Spleen (tissue), 11 donors: ENCODE measurements at regions not wholly inside any gene's neighbourhood (a gene's known extent, or its start where the extent isn't known, plus 50 kb on each side); places are given as distances from the start of the nearest gene placed in this dataset.

ENCODE experiments used
- DNase-seq: peaks from one replicate; pipeline ENCODE4 v3.0.0-alpha.2; 2020
- H3K27ac ChIP-seq, 8 donors: fragments of 200-600 bp; sonication (generic) in 7 of 8; 1 replicate in 4 of 8; 2 replicates in 4 of 8; pipeline versions ENCODE4 v1.5.0 to v1.8.0; 2016 to 2021; ENCODE audit warnings: inconsistent platforms in 4 of 8, mild to moderate bottlenecking in 4 of 8, moderate library complexity in 1 of 8
- H3K27me3 ChIP-seq, 7 donors: fragments of 200-600 bp; sonication (generic) in 6 of 7; replicated peaks in 1 of 7; 1 replicate in 4 of 7; 2 replicates in 3 of 7; pipeline versions ENCODE4 v1.5.0 to v1.8.0; 2016 to 2021; ENCODE audit warnings: inconsistent platforms in 3 of 7, mild to moderate bottlenecking in 1 of 7
- H3K36me3 ChIP-seq, 6 donors: fragments of 200-600 bp; sonication (generic) in 5 of 6; 1 replicate in 4 of 6; 2 replicates in 2 of 6; pipeline versions ENCODE4 v1.5.0 to v1.8.0; 2016 to 2021; ENCODE audit warnings: inconsistent platforms in 2 of 6
- H3K4me1 ChIP-seq, 6 donors: fragments of 200-600 bp; sonication (generic) in 5 of 6; 1 replicate in 3 of 6; 2 replicates in 3 of 6; pipeline versions ENCODE4 v1.5.0 to v1.8.0; 2016 to 2021; ENCODE audit warnings: inconsistent platforms in 3 of 6
- H3K4me3 ChIP-seq, 8 donors: fragments of 200-600 bp; sonication (generic) in 7 of 8; 1 replicate in 4 of 8; 2 replicates in 4 of 8; pipeline versions ENCODE4 v1.5.0 to v1.8.0; 2016 to 2021; ENCODE audit warnings: inconsistent platforms in 4 of 8, mild to moderate bottlenecking in 4 of 8, moderate library complexity in 2 of 8
- H3K9me3 ChIP-seq, 8 donors: fragments of 200-600 bp; sonication (generic) in 7 of 8; 1 replicate in 4 of 8; 2 replicates in 4 of 8; pipeline versions ENCODE4 v1.5.0 to v1.8.0; 2016 to 2021; ENCODE audit warnings: inconsistent platforms in 4 of 8
- CTCF ChIP-seq, 11 experiments: fragments of 200-600 bp in 7 of 11; fragments of 450-650 bp in 4 of 11; sonication (generic) in 4 of 11; IDR thresholded peaks in 8 of 11; conservative IDR thresholded peaks in 3 of 11; 1 replicate in 7 of 11; 2 replicates in 4 of 11; pipeline versions ENCODE4 v1.4.0 to v1.8.0; 2016 to 2021; ENCODE audit warnings: antibody characterized with exemption in 11 of 11, inconsistent platforms in 4 of 11, mild to moderate bottlenecking in 1 of 11
- POLR2A ChIP-seq, 3 donors: fragments of 450-650 bp; IDR thresholded peaks; one replicate each; pipeline ENCODE4 v1.5.1; 2017; ENCODE audit warnings: antibody characterized with exemption in 3 of 3, mild to moderate bottlenecking in 1 of 3
- POLR2AphosphoS5 ChIP-seq, 3 donors: sonication (generic); formaldehyde crosslinking; IDR thresholded peaks; one replicate each; pipeline ENCODE4 v1.5.1; 2017; ENCODE audit warnings: antibody characterized with exemption in 3 of 3
- WGBS, 5 donors: extraction: QIAGEN DNeasy Blood & Tissue Kit in 3 of 5; methylation state at CpG; one replicate each; pipeline versions ENCODE4 v1.1.5 to v1.1.7; 2013 to 2018; 5-methylcytosine and 5-hydroxymethylcytosine counted together
- intact Hi-C: fragments of 100-400 bp; cut with DNase I; formaldehyde crosslinking; loops from one replicate; pipeline ENCODE4 v1.15.0; 2023; ENCODE audit warnings: low total_unique reads
- donor health status: healthy with polysubstance abuse.
- donor health status: DM: no; HTN: no; CAD: no; lungs with moderate emphysema.
- donor health status: DM: no; HTN: no; CAD: no.
- donor health status: Bipolar disorder and iron deficiency.
- donor health status: healthy.
- donor health status: DM: no; HTN: no; CAD: no.
- donor health status: DM: yes; HTN: yes; CAD: no.

- H3K27me3 ChIP-seq: no peaks in the 10 kb centered on the region
- H3K4me3 ChIP-seq: no peak overlapping the region
- no peaks in the 10 kb centered on the region for H3K9me3 ChIP-seq
- no peaks in the 10 kb centered on the region for H3K36me3 ChIP-seq
- 58 to 100% (median 80%) methylated on average over 1 of the region's 1 CpG for WGBS, 5 donors
- no peak overlapping the region for H3K27ac ChIP-seq
- intact Hi-C loops: no loop called here
- no peaks in the 10 kb centered on the region for H3K4me1 ChIP-seq
- no peak for TF ChIP-seq POLR2AphosphoS5 (IDR thresholded peaks at IDR 0.05)
- TF ChIP-seq POLR2A (IDR thresholded peaks at IDR 0.05): no peak
- TF ChIP-seq CTCF (IDR thresholded peaks at IDR 0.05 in 8 of 11, conservative IDR thresholded peaks at IDR 0.05 in 3 of 11): no peak
- no peak for DNase-seq
Observed at GRCh38 chr2:59569124-59569523, 984.3 kb downstream of the BCL11A start.

- Histone ChIP-seq H3K27me3 (no peaks in the 10 kb centered on the region), H3K4me3 (no peak overlapping the region), H3K4me1 (no peaks in the 10 kb centered on the region), H3K9me3 (no peaks in the 10 kb centered on the region), H3K36me3 (no peaks in the 10 kb centered on the region), H3K27ac (no peak overlapping the region)
- TF ChIP-seq CTCF (IDR thresholded peaks at IDR 0.05 in 8 of 11, conservative IDR thresholded peaks at IDR 0.05 in 3 of 11): no peak
- no peak for TF ChIP-seq POLR2A (IDR thresholded peaks at IDR 0.05)
- no peak for TF ChIP-seq POLR2AphosphoS5 (IDR thresholded peaks at IDR 0.05)
- 66 to 79% (median 78%) methylated on average over 3 of the region's 3 CpGs for WGBS, 5 donors
- intact Hi-C loops: no loop called here
- no peak for DNase-seq
Observed at GRCh38 chr2:59568461-59568860, 985.0 kb downstream of the BCL11A start.

GRCh38 chr2:59567151-59567550, 986.3 kb downstream of the BCL11A start:
- no peak overlapping the region for H3K4me3 ChIP-seq
- no peak overlapping the region for H3K27ac ChIP-seq
- DNase-seq: no peak
- no peaks in the 10 kb centered on the region for H3K4me1 ChIP-seq
- intact Hi-C loops: no loop called here
- H3K27me3 ChIP-seq: no peaks in the 10 kb centered on the region
- no peaks in the 10 kb centered on the region for H3K36me3 ChIP-seq
- no peaks in the 10 kb centered on the region for H3K9me3 ChIP-seq
- peak in 1 of 3 donors; percentile 34 for TF ChIP-seq POLR2AphosphoS5 (IDR thresholded peaks at IDR 0.05)
- TF ChIP-seq CTCF (IDR thresholded peaks at IDR 0.05 in 8 of 11, conservative IDR thresholded peaks at IDR 0.05 in 3 of 11): no peak
- 59 to 79% (median 69%) methylated on average over 6 of the region's 6 CpGs for WGBS, 5 donors

GRCh38 chr2:59566739-59567138, 986.7 kb downstream of the BCL11A start:
- Histone ChIP-seq H3K27ac (no peak overlapping the region), H3K4me3 (no peak overlapping the region), H3K4me1 (no peaks in the 10 kb centered on the region), H3K9me3 (no peaks in the 10 kb centered on the region), H3K27me3 (no peaks in the 10 kb centered on the region), H3K36me3 (no peaks in the 10 kb centered on the region)
- 62 to 82% (median 77%) methylated on average over 2 of the region's 2 CpGs for WGBS, 5 donors
- TF ChIP-seq CTCF (IDR thresholded peaks at IDR 0.05 in 8 of 11, conservative IDR thresholded peaks at IDR 0.05 in 3 of 11) (no peak), POLR2A (IDR thresholded peaks at IDR 0.05) (no peak), POLR2AphosphoS5 (IDR thresholded peaks at IDR 0.05) (no peak)
- intact Hi-C loops: no loop called here
- no peak for DNase-seq
